Right lobe of liver (tissue), 6 donors: ENCODE measurements at regions not wholly inside any gene's neighbourhood (a gene's known extent, or its start where the extent isn't known, plus 50 kb on each side); places are given as distances from the start of the nearest gene placed in this dataset.

Experiments used
- ATAC-seq, 4 donors: fragments of 200-7000 bp; cut with Tn5 transposase; one replicate each; pipeline ENCODE4 v1.9.1; 2020; ENCODE audit warnings: mild to moderate bottlenecking in 4 of 4, moderate library complexity in 4 of 4
- DNase-seq, 3 donors: peaks; one replicate each; pipeline ENCODE4 v3.0.0-alpha.2; 2020
- H3K27ac ChIP-seq, 3 donors: fragments of 200-600 bp; one replicate each; pipeline ENCODE4 v1.8.0; 2022
- H3K27me3 ChIP-seq, 2 donors: fragments of 200-600 bp; one replicate each; pipeline ENCODE4 v1.8.0; 2022
- H3K36me3 ChIP-seq, 4 donors: fragments of 200-600 bp; sonication (generic) in 1 of 4; one replicate each; pipeline versions ENCODE4 v1.5.1 to v1.8.0; 2017 to 2022; ENCODE audit warnings: control low read depth in 1 of 4
- H3K4me1 ChIP-seq, 4 donors: fragments of 200-600 bp; sonication (generic) in 1 of 4; one replicate each; pipeline versions ENCODE4 v1.5.1 to v1.8.0; 2017 to 2022; ENCODE audit warnings: control low read depth in 1 of 4
- H3K4me3 ChIP-seq, 3 donors: fragments of 200-600 bp; one replicate each; pipeline ENCODE4 v1.8.0; 2022
- H3K9me3 ChIP-seq, 4 donors: fragments of 200-600 bp; sonication (generic) in 1 of 4; one replicate each; pipeline versions ENCODE4 v1.5.1 to v1.8.0; 2017 to 2022; ENCODE audit warnings: control low read depth in 1 of 4
- POLR2A ChIP-seq: fragments of 450-650 bp; IDR thresholded peaks from one replicate; pipeline ENCODE4 v1.6.1; 2017; ENCODE audit warnings: antibody characterized with exemption, mild to moderate bottlenecking
- WGBS: methylation state at CpG from one replicate; pipeline ENCODE4 v1.1.6; 2018; ENCODE audit warnings: low coverage, low lambda C conversion rate; ENCODE audit not compliant: insufficient coverage; ENCODE audit errors: missing lambda C conversion rate; 5-methylcytosine and 5-hydroxymethylcytosine counted together
- intact Hi-C, 2 donors: fragments of 100-400 bp; cut with DNase I; formaldehyde crosslinking; loops; one replicate each; pipeline versions ENCODE4 v1.11.2 to v1.14.1; 2022
- small RNA-seq, 2 experiments: library from RNA; depleted of rRNA; stranded (forward); fragments of <200 nt; gene quantifications; one replicate each; pipeline ENCODE3, GENCODE V24; 2016
- TF ChIP-seq, protein P1 (sequence below), 4 donors: fragments of 200-600 bp in 3 of 4; fragments of 450-650 bp in 1 of 4; IDR thresholded peaks; one replicate each; pipeline versions ENCODE4 v1.5.1 to v1.8.0; 2016 to 2022; ENCODE audit warnings: antibody characterized with exemption in 4 of 4, mild to moderate bottlenecking in 2 of 4
- donor health status: DM: no; HTN: yes; CAD: no.
- donor health status: DM: no; HTN: no; CAD: no.
- donor health status: DM: no; HTN: no; CAD: no.
- donor health status: DM: no; HTN: yes; CAD: no.
- donor health status: DM: no; HTN: yes; CAD: no.

DNA sequence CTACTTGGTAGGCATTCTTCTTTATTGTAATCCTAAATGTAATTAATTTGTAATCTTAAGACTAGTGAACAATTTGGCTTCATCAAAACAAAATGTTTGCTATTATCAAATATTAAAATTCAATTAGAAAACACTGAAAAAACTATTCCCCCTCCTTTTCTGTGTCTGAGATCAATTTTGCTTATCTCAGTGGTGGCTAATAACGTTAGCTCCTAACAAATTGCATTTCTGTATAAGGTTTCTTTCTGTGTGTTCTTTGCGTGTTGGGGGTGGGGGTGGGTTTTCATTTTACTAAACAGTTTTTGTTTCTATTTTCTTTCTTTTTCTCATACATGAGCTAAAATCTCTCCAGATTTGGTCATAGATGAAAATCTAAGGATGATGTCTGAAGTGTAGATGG lies 54.0 kb upstream of the EYA4 start:
- 49% methylated on average over 2 of the region's 2 CpGs for WGBS
- H3K9me3 ChIP-seq, result no peaks in the 10 kb centered on the region
- H3K27me3 ChIP-seq, result peaks cover 0 to 6% of the 10 kb centered on the region in 2 donors
- ATAC-seq (no peak), DNase-seq (no peak)
- no peaks in the 10 kb centered on the region for H3K4me1 ChIP-seq
- no peaks in the 10 kb centered on the region for H3K36me3 ChIP-seq
- no peak overlapping the region for H3K27ac ChIP-seq
- H3K4me3 ChIP-seq, result no peak overlapping the region
- intact Hi-C loops, result loop anchor here in 1 of 2 donors (10.0 kb wide), 1 partner anchor 328 kb away; no protein-coding TSS in a partner anchor
- TF ChIP-seq, protein P1, sequence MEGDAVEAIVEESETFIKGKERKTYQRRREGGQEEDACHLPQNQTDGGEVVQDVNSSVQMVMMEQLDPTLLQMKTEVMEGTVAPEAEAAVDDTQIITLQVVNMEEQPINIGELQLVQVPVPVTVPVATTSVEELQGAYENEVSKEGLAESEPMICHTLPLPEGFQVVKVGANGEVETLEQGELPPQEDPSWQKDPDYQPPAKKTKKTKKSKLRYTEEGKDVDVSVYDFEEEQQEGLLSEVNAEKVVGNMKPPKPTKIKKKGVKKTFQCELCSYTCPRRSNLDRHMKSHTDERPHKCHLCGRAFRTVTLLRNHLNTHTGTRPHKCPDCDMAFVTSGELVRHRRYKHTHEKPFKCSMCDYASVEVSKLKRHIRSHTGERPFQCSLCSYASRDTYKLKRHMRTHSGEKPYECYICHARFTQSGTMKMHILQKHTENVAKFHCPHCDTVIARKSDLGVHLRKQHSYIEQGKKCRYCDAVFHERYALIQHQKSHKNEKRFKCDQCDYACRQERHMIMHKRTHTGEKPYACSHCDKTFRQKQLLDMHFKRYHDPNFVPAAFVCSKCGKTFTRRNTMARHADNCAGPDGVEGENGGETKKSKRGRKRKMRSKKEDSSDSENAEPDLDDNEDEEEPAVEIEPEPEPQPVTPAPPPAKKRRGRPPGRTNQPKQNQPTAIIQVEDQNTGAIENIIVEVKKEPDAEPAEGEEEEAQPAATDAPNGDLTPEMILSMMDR (IDR thresholded peaks at IDR 0.05), result no peak
- no peak for TF ChIP-seq POLR2A

- no peaks in the 10 kb centered on the region for H3K4me1 ChIP-seq
- DNase-seq (no peak), ATAC-seq (no peak)
- 60% methylated on average over 2 of the region's 2 CpGs for WGBS
- intact Hi-C loops, result loop anchor here in 1 of 2 donors (10.0 kb wide), 1 partner anchor 327 kb away; no protein-coding TSS in a partner anchor
- H3K4me3 ChIP-seq, result no peak overlapping the region
- H3K9me3 ChIP-seq, result no peaks in the 10 kb centered on the region
- TF ChIP-seq POLR2A, result no peak
- TF ChIP-seq, protein P1 (IDR thresholded peaks at IDR 0.05), result no peak
- peaks cover 0 to 6% of the 10 kb centered on the region in 2 donors for H3K27me3 ChIP-seq
- H3K36me3 ChIP-seq, result no peaks in the 10 kb centered on the region
- no peak overlapping the region for H3K27ac ChIP-seq
These were observed 53.3 kb upstream of the EYA4 start for GRCh38 chr6:133187657-133188453.

- DNase-seq (no peak), ATAC-seq (no peak)
- Histone ChIP-seq H3K9me3 (no peaks in the 10 kb centered on the region), H3K27ac (no peak overlapping the region), H3K36me3 (no peaks in the 10 kb centered on the region), H3K4me1 (no peaks in the 10 kb centered on the region), H3K27me3 (peaks cover 0 to 6% of the 10 kb centered on the region in 2 donors), H3K4me3 (no peak overlapping the region)
- 59% methylated on average over 3 of the region's 3 CpGs for WGBS
- TF ChIP-seq, protein P1 (IDR thresholded peaks at IDR 0.05), result no peak
- no peak for TF ChIP-seq POLR2A
- intact Hi-C loops, result no loop called here
These were observed 50.2 kb upstream of the EYA4 start for GRCh38 chr6:133190912-133191311.

DNA sequence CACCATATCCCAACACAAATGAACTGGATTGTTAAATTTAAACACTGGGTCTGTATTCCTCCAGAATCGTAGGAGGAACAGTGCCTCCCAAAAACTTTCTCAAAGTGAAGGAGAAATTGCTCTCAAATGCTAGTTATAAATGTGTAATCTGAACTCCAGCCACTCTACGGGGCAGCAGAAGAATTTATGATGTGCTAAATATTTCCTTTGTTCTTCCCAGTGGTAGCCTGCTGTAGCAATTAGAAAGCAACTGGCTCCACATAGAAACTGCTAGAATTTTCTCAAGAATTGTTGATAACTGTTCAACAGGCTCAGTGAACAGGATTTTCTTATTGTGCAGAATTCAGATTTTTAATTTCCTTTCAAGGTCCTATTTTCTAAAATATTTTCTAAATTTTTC lies 49.8 kb upstream of the EYA4 start:
- Histone ChIP-seq H3K27ac (no peak overlapping the region), H3K36me3 (no peaks in the 10 kb centered on the region), H3K9me3 (no peaks in the 10 kb centered on the region), H3K27me3 (peaks cover 0 to 6% of the 10 kb centered on the region in 2 donors), H3K4me3 (no peak overlapping the region), H3K4me1 (no peaks in the 10 kb centered on the region)
- ATAC-seq (no peak), DNase-seq (no peak)
- TF ChIP-seq, protein P1 (IDR thresholded peaks at IDR 0.05), result no peak
- no peak for TF ChIP-seq POLR2A
- intact Hi-C loops, result no loop called here
- 7% methylated on average over 2 of the region's 2 CpGs for WGBS

Small RNA genes in the stretch of these regions (small RNA-seq; reads per million reads assigned to genes)
- 0 reads per million in 2 experiments for gene MTCYBP4
